Uterus (tissue), 2 donors: ENCODE measurements at regions not wholly inside any gene's neighbourhood (a gene's known extent, or its start where the extent isn't known, plus 50 kb on each side); places are given as distances from the start of the nearest gene placed in this dataset.

ENCODE experiments used
- CTCF ChIP-seq, 4 experiments: fragments of 200-600 bp in 2 of 4; fragments of 450-650 bp in 2 of 4; sonication (generic) in 2 of 4; IDR thresholded peaks; one replicate each; pipeline ENCODE4 v1.5.1; 2016 to 2019; ENCODE audit warnings: antibody characterized with exemption in 4 of 4, mild to moderate bottlenecking in 2 of 4, moderate library complexity in 1 of 4
- POLR2A ChIP-seq, 2 donors: fragments of 450-650 bp; IDR thresholded peaks; one replicate each; pipeline ENCODE4 v1.6.1; 2016; ENCODE audit warnings: antibody characterized with exemption in 2 of 2, mild to moderate bottlenecking in 1 of 2, moderate library complexity in 1 of 2

- TF ChIP-seq CTCF (IDR thresholded peaks at IDR 0.05) (no peak), POLR2A (IDR thresholded peaks at IDR 0.05) (no peak)
These were observed 639.7 kb upstream of the SYT4 start for GRCh38 chr18:43916984-43917383.
